ENCODE measurements at regions not wholly inside any gene's neighbourhood (a gene's known extent, or its start where the extent isn't known, plus 50 kb on each side); places are given as distances from the start of the nearest gene placed in this dataset.

GRCh38 chr10:3702569-3702968, 82.4 kb downstream of the KLF6 start:
- DNase-seq (ENCODE audit: low read depth in 1 of 2, low spot score in 1 of 2): no peak
- Histone ChIP-seq H3K27me3 (ENCODE audit: insufficient read depth, poor library complexity, severe bottlenecking) (no peaks in the 10 kb centered on the region), H3K27ac (replicated peaks) (no peak overlapping the region), H3K4me3 (replicated peaks; ENCODE audit: insufficient read depth, low read length) (no peak overlapping the region)
- no peak for TF ChIP-seq REST (IDR thresholded peaks at IDR 0.05; ENCODE audit: insufficient replicate concordance, low read depth)
- TF ChIP-seq POLR2AphosphoS5 (IDR thresholded peaks at IDR 0.05; ENCODE audit: low read depth): no peak
- no peak for TF ChIP-seq CTCF (IDR thresholded peaks at IDR 0.05; ENCODE audit: insufficient read depth, low read length)

- Histone ChIP-seq H3K27me3 (ENCODE audit: insufficient read depth, poor library complexity, severe bottlenecking) (no peaks in the 10 kb centered on the region), H3K27ac (replicated peaks) (no peak overlapping the region)
These were observed 82.9 kb downstream of the KLF6 start for GRCh38 chr10:3702056-3702546.

GRCh38 chr10:3701491-3701890, 83.5 kb downstream of the KLF6 start:
- TF ChIP-seq REST (IDR thresholded peaks at IDR 0.05; ENCODE audit: insufficient replicate concordance, low read depth) (no peak), GABPA (IDR thresholded peaks at IDR 0.05; ENCODE audit: low read depth) (no peak), SPI1 (IDR thresholded peaks at IDR 0.05; ENCODE audit: borderline replicate concordance, low read depth) (no peak), POLR2AphosphoS5 (IDR thresholded peaks at IDR 0.05; ENCODE audit: low read depth) (no peak), CTCF (IDR thresholded peaks at IDR 0.05; ENCODE audit: insufficient read depth, low read length) (no peak)
- H3K27me3 ChIP-seq (ENCODE audit: insufficient read depth, poor library complexity, severe bottlenecking): no peaks in the 10 kb centered on the region
- H3K27ac ChIP-seq (replicated peaks): no peak overlapping the region
- DNase-seq (ENCODE audit: low read depth in 1 of 2, low spot score in 1 of 2): no peak
- H3K4me3 ChIP-seq (replicated peaks; ENCODE audit: insufficient read depth, low read length): no peak overlapping the region

More at GRCh38 chr10:3702056-3702546, 82.9 kb downstream of the KLF6 start:
- H3K4me3 ChIP-seq (replicated peaks; ENCODE audit: insufficient read depth, low read length): no peak overlapping the region
- DNase-seq (ENCODE audit: low read depth in 1 of 2, low spot score in 1 of 2): no peak
- TF ChIP-seq SPI1 (IDR thresholded peaks at IDR 0.05; ENCODE audit: borderline replicate concordance, low read depth): no peak
- no peak for TF ChIP-seq POLR2AphosphoS5 (IDR thresholded peaks at IDR 0.05; ENCODE audit: low read depth)
- no peak for TF ChIP-seq GABPA (IDR thresholded peaks at IDR 0.05; ENCODE audit: low read depth)
- TF ChIP-seq CTCF (IDR thresholded peaks at IDR 0.05; ENCODE audit: insufficient read depth, low read length): no peak
- TF ChIP-seq REST (IDR thresholded peaks at IDR 0.05; ENCODE audit: insufficient replicate concordance, low read depth): no peak
